Psoas muscle (tissue), 7 donors: ENCODE measurements at regions not wholly inside any gene's neighbourhood (a gene's known extent, or its start where the extent isn't known, plus 50 kb on each side); places are given as distances from the start of the nearest gene placed in this dataset.

ENCODE experiments used
- ATAC-seq, 4 donors: fragments of 200-7000 bp; cut with Tn5 transposase; one replicate each; pipeline ENCODE4 v1.9.1; 2020; ENCODE audit warnings: moderate library complexity in 3 of 4, mild to moderate bottlenecking in 2 of 4
- DNase-seq, 2 donors: peaks; one replicate each; pipeline ENCODE4 v3.0.0-alpha.2; 2020
- H3K27ac ChIP-seq: fragments of 200-600 bp; one replicate; pipeline ENCODE4 v1.8.0; 2022
- H3K27me3 ChIP-seq, 3 donors: fragments of 200-600 bp in 1 of 3; one replicate each; pipeline versions ENCODE4 v1.6.1 to v1.8.0; 2013 to 2022; ENCODE audit warnings: low read length in 2 of 3, mild to moderate bottlenecking in 2 of 3, moderate library complexity in 1 of 3; ENCODE audit not compliant: insufficient read depth in 3 of 3
- H3K36me3 ChIP-seq, 2 donors: fragments of 200-600 bp in 1 of 2; one replicate each; pipeline versions ENCODE4 v1.6.1 to v1.8.0; 2013 to 2022; ENCODE audit warnings: low read depth in 1 of 2, mild to moderate bottlenecking in 1 of 2, moderate library complexity in 1 of 2; ENCODE audit not compliant: insufficient read depth in 1 of 2
- H3K4me1 ChIP-seq: fragments of 200-600 bp; one replicate; pipeline ENCODE4 v1.8.0; 2022
- H3K4me3 ChIP-seq: fragments of 200-600 bp; one replicate; pipeline ENCODE4 v1.8.0; 2022; ENCODE audit warnings: mild to moderate bottlenecking
- H3K9me3 ChIP-seq: fragments of 200-600 bp; one replicate; pipeline ENCODE4 v1.8.0; 2022
- CTCF ChIP-seq: fragments of 200-600 bp; IDR thresholded peaks from one replicate; pipeline ENCODE4 v1.8.0; 2022; ENCODE audit warnings: antibody characterized with exemption
- WGBS, 3 donors: extraction: QIAGEN DNeasy Blood & Tissue Kit; methylation state at CpG; one replicate each; pipeline versions ENCODE4 v1.1.6 to v1.1.7; 2013; 5-methylcytosine and 5-hydroxymethylcytosine counted together
- intact Hi-C, 2 donors: fragments of 100-400 bp; cut with DNase I; formaldehyde crosslinking; loops; one replicate each; pipeline versions ENCODE4 v1.11.0 to v1.14.2; 2022
- donor health status: healthy with polysubstance abuse.
- donor health status: DM: no; HTN: no; CAD: no; lungs with moderate emphysema.
- donor health status: Bipolar disorder and iron deficiency.
- donor health status: healthy.
- donor health status: DM: yes; HTN: yes; CAD: no.
- donor health status: DM: no; HTN: no; CAD: no.
- donor health status: DM: yes; HTN: yes; CAD: no.

GRCh38 chr2:83054751-83055150 lies 1404.3 kb downstream of the SUCLG1 start:
- DNase-seq (no peak), ATAC-seq (no peak)
- WGBS, 3 donors: 85 to 92% (median 91%) methylated on average over 2 of the region's 2 CpGs
- H3K9me3 ChIP-seq: no peaks in the 10 kb centered on the region
- no peaks in the 10 kb centered on the region for H3K36me3 ChIP-seq
- intact Hi-C loops: no loop called here
- no peak for TF ChIP-seq CTCF
- no peak overlapping the region for H3K4me3 ChIP-seq
- no peaks in the 10 kb centered on the region for H3K27me3 ChIP-seq
- no peak overlapping the region for H3K27ac ChIP-seq
- H3K4me1 ChIP-seq: no peaks in the 10 kb centered on the region

DNA sequence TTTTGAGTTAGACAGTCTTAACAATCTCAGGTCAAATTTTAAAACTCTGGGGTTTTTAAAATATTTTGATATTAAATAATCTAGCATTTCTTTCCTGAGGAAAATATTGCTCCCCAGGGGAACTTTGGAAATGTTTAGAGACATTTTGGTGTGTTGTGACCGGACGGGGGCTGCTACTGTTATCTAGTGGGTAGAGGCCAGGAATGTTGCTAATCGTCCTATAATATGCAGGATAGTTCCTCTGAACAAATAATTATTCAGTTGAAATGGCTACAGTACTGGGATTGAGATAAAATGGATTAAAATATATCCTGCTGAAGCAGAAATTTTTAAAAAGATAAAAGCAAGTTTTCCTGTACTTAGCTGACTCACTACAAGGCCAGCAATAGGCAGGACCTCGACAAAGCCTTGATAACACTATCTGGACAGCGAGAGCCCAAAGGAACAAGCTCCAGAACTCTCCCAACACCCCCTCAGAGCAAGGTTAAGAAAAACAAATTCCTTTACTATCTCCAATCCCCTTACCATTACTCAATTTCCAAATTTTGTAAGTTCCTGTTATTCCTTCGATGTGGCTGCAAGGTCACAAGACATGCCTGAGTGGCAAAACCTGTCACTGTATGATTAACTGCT lies 1407.4 kb downstream of the SUCLG1 start:
- H3K4me1 ChIP-seq: no peaks in the 10 kb centered on the region
- ATAC-seq (no peak), DNase-seq (no peak)
- TF ChIP-seq CTCF: no peak
- no peaks in the 10 kb centered on the region for H3K36me3 ChIP-seq
- H3K27me3 ChIP-seq: no peaks in the 10 kb centered on the region
- no peak overlapping the region for H3K27ac ChIP-seq
- intact Hi-C loops: no loop called here
- no peaks in the 10 kb centered on the region for H3K9me3 ChIP-seq
- 73 to 78% (median 76%) methylated on average over 6 of the region's 6 CpGs for WGBS, 3 donors
- no peak overlapping the region for H3K4me3 ChIP-seq

GRCh38 chr2:83042053-83042452 lies 1417.0 kb downstream of the SUCLG1 start:
- Histone ChIP-seq H3K4me1 (no peaks in the 10 kb centered on the region), H3K27ac (no peak overlapping the region), H3K4me3 (no peak overlapping the region), H3K27me3 (no peaks in the 10 kb centered on the region), H3K36me3 (no peaks in the 10 kb centered on the region), H3K9me3 (no peaks in the 10 kb centered on the region)
- no peak for TF ChIP-seq CTCF
- 90 to 95% (median 91%) methylated on average over 1 of the region's 1 CpG for WGBS, 3 donors
- intact Hi-C loops: no loop called here
- ATAC-seq (no peak), DNase-seq (no peak)

DNA sequence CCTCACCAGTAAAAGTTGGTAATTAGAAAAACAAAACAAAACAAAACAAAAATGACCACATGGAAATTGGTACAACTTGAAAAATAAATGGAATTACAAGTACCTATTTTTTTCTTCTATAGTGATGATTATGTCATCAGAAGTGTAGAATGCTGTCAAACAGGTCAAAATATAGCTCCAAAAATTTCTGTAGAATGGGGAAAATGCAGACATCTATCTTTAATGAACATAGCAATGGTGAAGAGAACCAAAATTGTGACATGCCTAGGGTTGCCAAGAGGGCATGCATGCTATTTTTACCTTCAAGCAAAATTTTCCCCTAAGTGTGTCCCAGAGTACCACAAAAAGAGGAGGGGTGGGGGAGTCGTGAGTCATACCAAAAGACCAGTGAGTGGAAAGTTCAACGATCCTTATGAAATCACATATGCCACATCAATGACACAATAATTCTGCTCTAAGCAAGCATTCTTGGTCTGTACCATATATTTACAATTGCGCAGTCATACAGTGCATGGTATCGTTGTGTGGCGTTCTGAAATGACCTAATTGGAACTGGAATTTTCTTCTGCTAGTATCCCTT lies 1436.4 kb downstream of the SUCLG1 start:
- no peak overlapping the region for H3K27ac ChIP-seq
- WGBS, 3 donors: 79 to 85% (median 79%) methylated on average over 5 of the region's 5 CpGs
- H3K27me3 ChIP-seq: no peaks in the 10 kb centered on the region
- H3K36me3 ChIP-seq: no peaks in the 10 kb centered on the region
- H3K4me3 ChIP-seq: no peak overlapping the region
- intact Hi-C loops: no loop called here
- TF ChIP-seq CTCF: no peak
- DNase-seq (no peak), ATAC-seq (no peak)
- H3K9me3 ChIP-seq: no peaks in the 10 kb centered on the region
- H3K4me1 ChIP-seq: no peaks in the 10 kb centered on the region
